ENCODE measurements at regions not wholly inside any gene's neighbourhood (a gene's known extent, or its start where the extent isn't known, plus 50 kb on each side); places are given as distances from the start of the nearest gene placed in this dataset.

DNA sequence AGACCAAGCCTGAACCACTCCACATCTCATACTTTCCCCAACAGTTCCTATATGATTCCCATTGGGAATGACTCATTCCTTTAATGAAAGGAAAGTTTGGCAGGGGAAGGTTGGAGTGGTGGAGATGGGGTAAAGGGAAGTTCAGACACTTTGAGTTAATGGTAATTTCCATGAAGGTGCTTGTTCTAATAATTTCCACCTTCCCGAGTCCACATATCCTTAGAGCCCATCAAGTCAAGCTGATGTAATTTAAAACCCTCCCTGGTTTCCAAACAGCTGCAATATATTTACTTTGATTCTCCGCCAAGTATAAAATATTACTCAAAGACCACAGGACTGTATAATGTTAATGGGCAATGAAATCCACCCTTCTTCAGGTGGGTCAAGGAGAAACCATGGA, 95.0 kb upstream of the GALNT15 start:
- TF ChIP-seq, protein P1, sequence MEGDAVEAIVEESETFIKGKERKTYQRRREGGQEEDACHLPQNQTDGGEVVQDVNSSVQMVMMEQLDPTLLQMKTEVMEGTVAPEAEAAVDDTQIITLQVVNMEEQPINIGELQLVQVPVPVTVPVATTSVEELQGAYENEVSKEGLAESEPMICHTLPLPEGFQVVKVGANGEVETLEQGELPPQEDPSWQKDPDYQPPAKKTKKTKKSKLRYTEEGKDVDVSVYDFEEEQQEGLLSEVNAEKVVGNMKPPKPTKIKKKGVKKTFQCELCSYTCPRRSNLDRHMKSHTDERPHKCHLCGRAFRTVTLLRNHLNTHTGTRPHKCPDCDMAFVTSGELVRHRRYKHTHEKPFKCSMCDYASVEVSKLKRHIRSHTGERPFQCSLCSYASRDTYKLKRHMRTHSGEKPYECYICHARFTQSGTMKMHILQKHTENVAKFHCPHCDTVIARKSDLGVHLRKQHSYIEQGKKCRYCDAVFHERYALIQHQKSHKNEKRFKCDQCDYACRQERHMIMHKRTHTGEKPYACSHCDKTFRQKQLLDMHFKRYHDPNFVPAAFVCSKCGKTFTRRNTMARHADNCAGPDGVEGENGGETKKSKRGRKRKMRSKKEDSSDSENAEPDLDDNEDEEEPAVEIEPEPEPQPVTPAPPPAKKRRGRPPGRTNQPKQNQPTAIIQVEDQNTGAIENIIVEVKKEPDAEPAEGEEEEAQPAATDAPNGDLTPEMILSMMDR (IDR thresholded peaks at IDR 0.05), result no peak
- no peak for TF ChIP-seq POLR2A (IDR thresholded peaks at IDR 0.05)

All from lower leg skin (tissue), 3 donors.